ENCODE measurements at regions not wholly inside any gene's neighbourhood (a gene's known extent, or its start where the extent isn't known, plus 50 kb on each side); places are given as distances from the start of the nearest gene placed in this dataset.

DNA sequence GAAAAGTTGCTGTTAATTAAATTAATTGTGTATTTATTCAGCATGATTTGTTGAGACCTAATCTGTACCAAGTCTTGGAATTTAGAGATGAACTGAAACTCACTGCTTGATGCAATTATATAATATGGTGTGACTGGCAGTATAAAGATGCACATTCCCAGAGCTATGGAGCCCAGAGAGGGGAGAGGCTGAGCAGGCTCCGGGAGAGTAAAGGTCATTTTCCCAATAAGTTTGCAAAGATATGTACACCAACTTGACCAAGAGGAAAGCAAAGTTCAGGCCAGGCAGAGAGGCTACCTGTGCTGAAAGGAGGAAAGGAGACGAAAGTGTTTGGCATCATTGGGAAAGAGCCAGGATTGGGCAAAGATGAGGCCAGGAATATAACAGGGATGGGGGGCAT is 271.7 kb upstream of the KLF4 start:
- TF ChIP-seq, protein P1, sequence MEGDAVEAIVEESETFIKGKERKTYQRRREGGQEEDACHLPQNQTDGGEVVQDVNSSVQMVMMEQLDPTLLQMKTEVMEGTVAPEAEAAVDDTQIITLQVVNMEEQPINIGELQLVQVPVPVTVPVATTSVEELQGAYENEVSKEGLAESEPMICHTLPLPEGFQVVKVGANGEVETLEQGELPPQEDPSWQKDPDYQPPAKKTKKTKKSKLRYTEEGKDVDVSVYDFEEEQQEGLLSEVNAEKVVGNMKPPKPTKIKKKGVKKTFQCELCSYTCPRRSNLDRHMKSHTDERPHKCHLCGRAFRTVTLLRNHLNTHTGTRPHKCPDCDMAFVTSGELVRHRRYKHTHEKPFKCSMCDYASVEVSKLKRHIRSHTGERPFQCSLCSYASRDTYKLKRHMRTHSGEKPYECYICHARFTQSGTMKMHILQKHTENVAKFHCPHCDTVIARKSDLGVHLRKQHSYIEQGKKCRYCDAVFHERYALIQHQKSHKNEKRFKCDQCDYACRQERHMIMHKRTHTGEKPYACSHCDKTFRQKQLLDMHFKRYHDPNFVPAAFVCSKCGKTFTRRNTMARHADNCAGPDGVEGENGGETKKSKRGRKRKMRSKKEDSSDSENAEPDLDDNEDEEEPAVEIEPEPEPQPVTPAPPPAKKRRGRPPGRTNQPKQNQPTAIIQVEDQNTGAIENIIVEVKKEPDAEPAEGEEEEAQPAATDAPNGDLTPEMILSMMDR (IDR thresholded peaks at IDR 0.05; ENCODE audit: low read length), result no peak
- no peak for TF ChIP-seq EZH2 (IDR thresholded peaks at IDR 0.05; ENCODE audit: borderline replicate concordance, low read length)

Data from OCI-LY1 (cell line).